SK-N-MC (cell line): ENCODE measurements at regions not wholly inside any gene's neighbourhood (a gene's known extent, or its start where the extent isn't known, plus 50 kb on each side); places are given as distances from the start of the nearest gene placed in this dataset.

ENCODE experiments used
- DNase-seq: peaks from one replicate; pipeline ENCODE4 v3.0.0-alpha.2; 2011; ENCODE audit warnings: low read depth, low spot score
- H3K27ac ChIP-seq: fragments of 200-600 bp; sonication (generic); 2 replicates; pipeline ENCODE4 v1.5.1; 2016; ENCODE audit warnings: mixed run types
- H3K36me3 ChIP-seq: fragments of 200-600 bp; sonication (generic); 2 replicates; pipeline ENCODE4 v1.6.1; 2017; ENCODE audit warnings: antibody characterized with exemption, low read length, mixed read lengths; ENCODE audit not compliant: insufficient read depth
- H3K4me3 ChIP-seq: fragments of 200-600 bp; sonication (generic); 2 replicates; pipeline ENCODE4 v1.5.1; 2016
- H3K9ac ChIP-seq: fragments of 200-600 bp; sonication (generic); 2 replicates; pipeline ENCODE4 v1.8.0; 2017; ENCODE audit warnings: mixed run types, mixed read lengths; ENCODE audit not compliant: insufficient read length
- H3K9me3 ChIP-seq: fragments of 200-600 bp; sonication (generic); 2 replicates; pipeline ENCODE4 v1.6.1; 2017; ENCODE audit warnings: low read depth, mild to moderate bottlenecking, antibody characterized with exemption, low read length, moderate library complexity, mixed read lengths
- EZH2 ChIP-seq: fragments of 200-600 bp; sonication (generic); IDR thresholded peaks from one replicate; pipeline ENCODE4 v1.6.1; 2017; ENCODE audit warnings: antibody characterized with exemption
- FOXP2 ChIP-seq: optimal IDR thresholded peaks from 2 replicates; pipeline ENCODE3; 2011; ENCODE audit warnings: mild to moderate bottlenecking, moderate library complexity; ENCODE audit not compliant: insufficient read depth; ENCODE audit errors: extremely low read length, control extremely low read depth
- POLR2AphosphoS5 ChIP-seq: IDR thresholded peaks from 2 replicates; pipeline ENCODE4 v1.6.1; 2012; ENCODE audit warnings: mild to moderate bottlenecking, low read depth, low read length, borderline replicate concordance

DNA sequence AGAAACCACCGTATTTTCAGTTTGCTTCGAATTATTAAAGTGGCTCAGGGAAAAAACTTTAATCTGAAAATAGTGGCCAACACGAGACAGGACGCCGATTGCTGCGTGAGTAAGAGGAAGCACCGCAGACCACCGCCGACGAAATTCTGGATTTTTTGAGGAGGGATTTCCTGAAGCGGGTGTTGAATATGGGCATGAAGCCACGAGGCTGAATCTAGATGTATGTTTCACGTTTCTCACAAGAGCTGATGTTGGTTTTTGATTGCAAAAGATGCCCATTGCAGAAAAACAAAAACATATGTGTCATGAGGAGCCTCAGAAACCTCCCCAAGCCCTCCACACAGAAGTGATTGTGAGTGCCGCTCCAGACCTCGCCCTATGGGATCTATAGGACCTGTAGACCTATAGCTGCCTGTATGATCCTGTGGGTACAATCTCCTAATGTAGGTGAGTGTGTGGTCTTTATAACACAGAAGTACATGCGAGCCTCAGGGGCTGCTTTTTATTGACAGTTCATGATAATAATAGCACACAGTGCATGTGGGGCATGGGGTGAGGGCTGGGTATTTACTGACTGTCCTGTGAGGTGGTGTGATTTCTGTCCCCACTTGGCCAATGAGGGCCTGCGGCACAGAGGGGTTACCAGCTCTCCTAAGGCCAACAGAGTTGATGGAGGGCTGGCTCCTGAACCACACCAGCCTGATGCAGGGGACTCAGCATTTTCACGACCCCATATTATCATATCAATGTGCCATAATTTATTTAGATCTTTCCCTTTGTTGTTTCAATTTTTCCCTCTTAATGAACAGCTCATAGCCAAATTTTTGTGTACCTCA lies 243.9 kb downstream of the DLL1 start:
- Histone ChIP-seq H3K9ac (peak overlapping the region; percentile 1), H3K4me3 (peak overlapping the region; percentile 26; the same call in 1 of the 2 replicates), H3K36me3 (no peaks in the 10 kb centered on the region), H3K27ac (no peak overlapping the region), H3K9me3 (no peaks in the 10 kb centered on the region)
- TF ChIP-seq EZH2, result no peak
- no peak for TF ChIP-seq FOXP2
- TF ChIP-seq POLR2AphosphoS5, result no peak
- DNase-seq, result peak; percentile 3

DNA sequence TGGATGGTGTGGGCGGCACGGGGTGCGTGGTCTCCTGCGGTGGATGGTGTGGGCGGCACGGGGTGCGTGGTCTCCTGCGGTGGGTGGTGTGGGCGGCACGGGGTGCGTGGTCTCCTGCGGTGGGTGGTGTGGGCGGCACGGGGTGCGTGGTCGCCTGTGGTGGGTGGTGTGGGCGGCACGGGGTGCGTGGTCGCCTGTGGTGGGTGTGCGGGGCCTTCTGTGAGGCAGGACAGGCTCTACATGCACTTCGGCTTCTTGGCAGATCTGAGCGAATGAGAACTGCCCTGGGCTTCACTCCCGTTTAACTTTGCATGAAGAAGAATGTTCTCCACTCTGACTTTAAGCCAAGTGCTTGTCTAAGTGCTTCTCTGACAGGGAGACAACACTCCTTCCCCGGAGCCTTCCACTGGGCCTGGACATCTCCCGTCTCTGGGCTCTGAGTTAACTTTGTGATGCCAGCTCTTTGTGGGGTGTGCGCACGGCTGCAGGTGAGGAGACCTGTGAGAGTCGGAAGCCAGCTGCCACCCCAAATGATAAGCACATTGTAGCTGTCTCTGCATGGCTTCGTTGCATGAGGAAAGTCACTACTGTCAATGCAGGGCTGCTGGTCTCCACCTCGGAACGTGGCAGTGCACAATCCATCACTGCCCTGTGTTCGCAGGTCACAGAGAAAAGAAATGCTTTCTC lies 244.8 kb downstream of the DLL1 start:
- TF ChIP-seq FOXP2 (no peak), EZH2 (no peak), POLR2AphosphoS5 (no peak)
- DNase-seq, result no peak
- H3K27ac ChIP-seq, result no peak overlapping the region
- no peaks in the 10 kb centered on the region for H3K36me3 ChIP-seq
- no peaks in the 10 kb centered on the region for H3K9me3 ChIP-seq
- H3K9ac ChIP-seq, result peak overlapping the region; percentile 1
- peak overlapping the region; percentile 26; the same call in 1 of the 2 replicates for H3K4me3 ChIP-seq

DNA sequence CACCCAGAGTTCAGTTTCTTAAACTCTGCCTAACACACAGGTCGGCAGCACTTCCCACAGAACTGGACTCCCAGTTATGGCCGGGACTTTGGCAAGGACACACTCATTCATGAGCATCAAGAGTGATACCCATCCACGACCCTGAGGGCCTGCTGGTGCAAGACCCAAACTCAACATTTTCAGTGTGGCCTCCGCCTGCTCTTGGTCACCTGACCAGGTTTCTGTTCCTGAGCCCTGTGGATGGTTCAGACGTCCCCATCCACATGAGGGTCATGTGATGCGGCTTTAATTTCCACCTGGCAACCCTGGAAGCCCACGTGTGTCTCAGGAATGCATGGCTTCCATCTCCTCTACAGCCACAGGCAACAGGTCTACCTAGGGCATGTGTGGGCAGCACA lies 245.3 kb downstream of the DLL1 start:
- H3K9ac ChIP-seq, result no peak overlapping the region
- TF ChIP-seq FOXP2, result no peak
- no peak for TF ChIP-seq EZH2
- no peak for TF ChIP-seq POLR2AphosphoS5
- H3K36me3 ChIP-seq, result no peaks in the 10 kb centered on the region
- no peak overlapping the region for H3K27ac ChIP-seq
- no peaks in the 10 kb centered on the region for H3K9me3 ChIP-seq
- DNase-seq, result no peak
- no peak overlapping the region for H3K4me3 ChIP-seq

DNA sequence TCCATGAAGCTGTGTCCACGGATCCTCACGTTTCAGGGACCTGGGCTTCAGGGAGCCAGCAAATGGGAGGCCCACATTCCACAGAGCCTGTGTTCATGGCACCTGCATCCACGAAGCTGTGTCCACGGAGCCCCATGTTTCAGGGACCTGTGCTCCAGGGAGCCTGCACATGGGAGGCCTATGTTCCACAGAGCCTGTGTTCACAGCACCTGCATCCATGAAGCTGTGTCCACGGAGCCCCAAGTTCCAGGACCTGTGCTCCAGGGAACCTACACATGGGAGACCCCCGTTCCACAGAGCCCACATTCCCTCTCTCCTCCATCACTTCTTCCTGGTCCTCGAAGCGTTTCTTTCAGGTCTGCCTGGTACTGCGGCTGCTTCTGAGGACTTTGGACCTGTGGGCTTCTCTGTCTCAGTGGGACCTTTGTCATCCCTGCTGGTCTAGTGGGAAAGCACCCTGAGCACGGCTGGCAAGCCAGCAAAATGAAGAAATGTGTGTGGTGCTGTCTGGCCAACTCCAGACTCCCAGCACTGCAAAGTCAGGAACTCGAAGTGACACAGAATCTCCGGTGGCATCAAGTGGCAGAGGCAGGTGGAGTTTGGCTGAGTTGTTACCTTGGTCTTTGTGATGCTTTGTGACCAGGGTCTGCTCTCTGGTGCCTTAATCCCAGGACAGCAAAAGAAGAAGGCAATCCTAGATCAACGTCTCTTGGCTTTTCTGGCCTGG lies 245.9 kb downstream of the DLL1 start:
- DNase-seq, result no peak
- no peaks in the 10 kb centered on the region for H3K36me3 ChIP-seq
- no peaks in the 10 kb centered on the region for H3K9me3 ChIP-seq
- no peak overlapping the region for H3K9ac ChIP-seq
- H3K27ac ChIP-seq, result no peak overlapping the region
- no peak overlapping the region for H3K4me3 ChIP-seq
- TF ChIP-seq POLR2AphosphoS5 (no peak), FOXP2 (no peak), EZH2 (no peak)

DNA sequence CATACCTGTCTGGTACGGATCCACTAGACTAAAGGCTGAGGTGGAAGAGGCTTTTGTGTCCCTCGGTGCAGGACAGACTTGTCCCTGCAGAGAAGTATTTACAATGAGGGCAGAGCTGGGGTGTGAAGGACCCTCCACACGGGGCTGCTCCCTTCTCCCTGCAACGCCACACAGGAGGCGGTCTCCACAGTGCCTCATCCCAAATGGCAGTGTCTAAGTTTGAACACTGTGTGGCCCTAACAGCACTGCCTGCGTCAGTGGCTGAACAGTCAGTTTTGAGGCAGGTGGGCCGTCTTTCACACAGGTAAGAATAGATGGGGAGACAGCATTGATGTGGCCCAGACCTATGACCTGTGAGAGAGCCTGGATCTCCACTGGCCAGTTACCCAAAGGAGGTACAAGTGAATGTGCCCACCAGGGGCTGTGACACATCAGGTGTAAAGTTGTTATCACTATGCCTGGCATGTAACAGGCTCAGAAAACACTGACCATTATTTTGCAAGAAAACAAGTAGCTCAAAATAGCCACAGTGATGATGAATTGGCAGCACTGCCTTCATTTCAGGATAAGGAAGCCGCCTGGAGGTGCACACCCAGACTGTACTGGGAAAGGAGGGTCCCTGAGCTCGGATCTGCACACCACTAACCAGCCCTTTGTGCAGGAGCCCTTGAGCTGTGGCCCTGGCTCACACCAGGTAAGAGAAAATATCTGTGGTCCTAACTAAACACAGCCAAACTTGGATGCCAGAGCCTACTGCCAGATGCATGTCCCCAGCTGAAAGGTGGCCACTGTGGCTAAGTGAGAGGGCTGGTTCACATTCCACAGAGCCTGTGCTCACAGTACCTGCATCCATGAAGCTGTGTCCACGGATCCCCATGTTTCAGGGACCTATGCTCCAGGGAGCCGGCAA lies 246.7 kb downstream of the DLL1 start:
- Histone ChIP-seq H3K4me3 (no peak overlapping the region), H3K36me3 (no peaks in the 10 kb centered on the region), H3K9me3 (no peaks in the 10 kb centered on the region), H3K27ac (no peak overlapping the region), H3K9ac (no peak overlapping the region)
- TF ChIP-seq FOXP2 (no peak), POLR2AphosphoS5 (no peak), EZH2 (no peak)
- no peak for DNase-seq

DNA sequence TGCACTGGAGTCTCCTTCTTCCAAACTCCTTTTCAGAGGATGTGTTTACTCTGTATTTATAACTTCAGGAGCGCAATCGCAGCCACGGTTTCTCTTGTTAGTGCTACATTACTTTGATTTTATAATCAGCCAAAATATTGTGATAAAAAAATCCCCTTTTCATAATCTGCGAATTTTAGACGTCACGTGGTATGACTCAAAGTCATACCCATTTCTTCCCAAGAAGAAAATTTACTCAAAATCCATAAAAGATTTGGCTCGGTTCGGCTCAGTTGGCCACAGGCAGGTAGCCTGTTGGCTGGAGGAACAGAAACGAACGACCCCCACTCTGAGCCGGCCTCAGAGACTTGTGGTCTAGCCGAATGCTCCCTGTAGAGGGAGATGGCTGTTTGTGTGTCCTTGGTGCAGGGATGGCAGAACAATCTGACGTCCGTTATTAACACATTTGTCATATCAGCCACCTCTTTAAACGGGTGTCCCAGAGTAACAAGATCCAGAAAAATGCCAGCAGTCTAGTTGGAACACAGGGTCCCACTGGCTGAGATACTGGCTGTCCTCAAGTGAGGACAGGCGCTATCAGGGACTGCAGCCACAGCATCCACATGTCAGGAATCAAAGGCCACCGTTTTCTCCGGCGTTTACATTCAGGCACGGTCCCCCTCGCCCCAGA lies 247.6 kb downstream of the DLL1 start:
- TF ChIP-seq EZH2, result no peak
- TF ChIP-seq FOXP2, result no peak
- TF ChIP-seq POLR2AphosphoS5, result no peak
- DNase-seq, result no peak
- Histone ChIP-seq H3K9ac (no peak overlapping the region), H3K27ac (no peak overlapping the region), H3K4me3 (no peak overlapping the region), H3K36me3 (no peaks in the 10 kb centered on the region), H3K9me3 (no peaks in the 10 kb centered on the region)

DNA sequence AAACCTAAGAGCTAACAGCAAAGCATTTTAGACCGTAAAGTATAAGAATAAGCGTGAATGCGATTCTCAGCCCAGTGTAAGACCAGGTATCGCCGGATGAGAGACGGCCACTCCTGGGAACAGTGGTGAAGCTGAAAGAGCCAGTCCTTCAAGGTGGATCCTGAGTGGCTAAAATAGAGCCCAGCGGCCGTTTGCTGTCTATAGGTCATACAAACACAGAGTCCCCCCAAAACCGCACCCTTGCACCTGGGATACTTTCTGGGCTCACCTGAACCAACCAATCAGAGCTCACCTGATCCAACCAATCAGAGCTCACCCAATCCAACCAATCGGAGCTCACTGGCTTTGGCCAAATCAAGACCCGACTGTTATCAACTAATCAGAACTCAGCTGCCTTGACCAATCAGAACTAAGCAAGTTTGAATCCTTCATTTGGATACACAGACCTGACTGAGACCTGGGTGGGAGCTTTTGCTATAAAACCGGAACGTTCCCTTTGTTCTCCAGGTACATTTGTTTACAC lies 248.2 kb downstream of the DLL1 start:
- H3K27ac ChIP-seq, result no peak overlapping the region
- H3K9ac ChIP-seq, result no peak overlapping the region
- no peaks in the 10 kb centered on the region for H3K36me3 ChIP-seq
- H3K9me3 ChIP-seq, result no peaks in the 10 kb centered on the region
- no peak for TF ChIP-seq FOXP2
- no peak for TF ChIP-seq POLR2AphosphoS5
- TF ChIP-seq EZH2, result no peak
- no peak for DNase-seq
- no peak overlapping the region for H3K4me3 ChIP-seq
